Sigmoid colon (tissue), 6 donors: ENCODE measurements at regions not wholly inside any gene's neighbourhood (a gene's known extent, or its start where the extent isn't known, plus 50 kb on each side); places are given as distances from the start of the nearest gene placed in this dataset.

Experiments used
- DNase-seq: peaks from one replicate; pipeline ENCODE4 v3.0.0-alpha.2; 2019
- H3K27ac ChIP-seq, 4 donors: fragments of 200-600 bp; sonication (generic); one replicate each; pipeline ENCODE4 v1.5.1; 2016 to 2019; ENCODE audit warnings: mild to moderate bottlenecking in 1 of 4
- H3K27me3 ChIP-seq, 3 donors: fragments of 200-600 bp; sonication (generic); one replicate each; pipeline ENCODE4 v1.5.1; 2019; ENCODE audit warnings: mild to moderate bottlenecking in 1 of 3
- H3K36me3 ChIP-seq, 4 donors: fragments of 200-600 bp; sonication (generic); one replicate each; pipeline ENCODE4 v1.5.1; 2016 to 2019
- H3K4me1 ChIP-seq, 4 donors: fragments of 200-600 bp; sonication (generic); one replicate each; pipeline ENCODE4 v1.5.1; 2017 to 2019
- H3K4me3 ChIP-seq, 4 donors: fragments of 200-600 bp; sonication (generic); one replicate each; pipeline ENCODE4 v1.5.1; 2017 to 2019; ENCODE audit warnings: mild to moderate bottlenecking in 2 of 4, moderate library complexity in 1 of 4
- H3K9me3 ChIP-seq, 4 donors: fragments of 200-600 bp in 3 of 4; sonication (generic) in 3 of 4; one replicate each; pipeline versions ENCODE4 v1.5.1 to v1.6.1; 2013 to 2019
- CTCF ChIP-seq, 4 experiments: fragments of 450-650 bp in 3 of 4; fragments of 200-600 bp in 1 of 4; IDR thresholded peaks; one replicate each; pipeline ENCODE4 v1.5.1; 2016 to 2019; ENCODE audit warnings: antibody characterized with exemption in 4 of 4, mild to moderate bottlenecking in 3 of 4, moderate library complexity in 2 of 4
- EP300 ChIP-seq, 4 donors: sonication (generic); formaldehyde crosslinking; IDR thresholded peaks; one replicate each; pipeline ENCODE4 v1.6.1; 2017; ENCODE audit warnings: antibody characterized with exemption in 4 of 4
- POLR2A ChIP-seq, 2 donors: fragments of 450-650 bp; IDR thresholded peaks; one replicate each; pipeline ENCODE4 v1.6.1; 2016; ENCODE audit warnings: antibody characterized with exemption in 2 of 2, mild to moderate bottlenecking in 2 of 2, moderate library complexity in 2 of 2
- POLR2AphosphoS5 ChIP-seq, 4 donors: sonication (generic); formaldehyde crosslinking; IDR thresholded peaks; one replicate each; pipeline ENCODE4 v1.6.1; 2017; ENCODE audit warnings: antibody characterized with exemption in 4 of 4
- WGBS, 2 donors: extraction: QIAGEN DNeasy Blood & Tissue Kit; methylation state at CpG; one replicate each; pipeline ENCODE4 v1.1.7; 2013; 5-methylcytosine and 5-hydroxymethylcytosine counted together
- intact Hi-C: fragments of 100-400 bp; cut with DNase I; formaldehyde crosslinking; loops from one replicate; pipeline ENCODE4 v1.15.1; 2023
- donor health status: healthy with polysubstance abuse.
- donor health status: healthy.

GRCh38 chr3:191148131-191148530 lies 50.9 kb upstream of the OSTN start:
- no peaks in the 10 kb centered on the region for H3K4me1 ChIP-seq
- intact Hi-C loops: no loop called here
- H3K36me3 ChIP-seq: no peaks in the 10 kb centered on the region
- H3K9me3 ChIP-seq: no peaks in the 10 kb centered on the region
- TF ChIP-seq POLR2A (IDR thresholded peaks at IDR 0.05) (no peak), POLR2AphosphoS5 (IDR thresholded peaks at IDR 0.05) (no peak)
- 94 to 95% methylated on average over 1 of the region's 1 CpG for WGBS, 2 donors
- no peak overlapping the region for H3K4me3 ChIP-seq
- no peaks in the 10 kb centered on the region for H3K27me3 ChIP-seq
- DNase-seq: no peak
- no peak overlapping the region for H3K27ac ChIP-seq

GRCh38 chr3:191143224-191143623 lies 55.8 kb upstream of the OSTN start:
- Histone ChIP-seq H3K36me3 (no peaks in the 10 kb centered on the region), H3K4me1 (no peaks in the 10 kb centered on the region), H3K27me3 (no peaks in the 10 kb centered on the region), H3K4me3 (no peak overlapping the region), H3K27ac (no peak overlapping the region), H3K9me3 (no peaks in the 10 kb centered on the region)
- no peak for DNase-seq
- TF ChIP-seq CTCF (IDR thresholded peaks at IDR 0.05) (no peak), EP300 (IDR thresholded peaks at IDR 0.05) (no peak), POLR2AphosphoS5 (IDR thresholded peaks at IDR 0.05) (no peak), POLR2A (IDR thresholded peaks at IDR 0.05) (no peak)
- WGBS, 2 donors: 34 to 37% methylated on average over 1 of the region's 1 CpG
- intact Hi-C loops: no loop called here

- no peaks in the 10 kb centered on the region for H3K36me3 ChIP-seq
- intact Hi-C loops: no loop called here
- no peaks in the 10 kb centered on the region for H3K4me1 ChIP-seq
- WGBS, 2 donors: 82 to 92% methylated on average over 4 of the region's 4 CpGs
- no peaks in the 10 kb centered on the region for H3K9me3 ChIP-seq
- TF ChIP-seq POLR2AphosphoS5 (IDR thresholded peaks at IDR 0.05) (peak in 1 of 4 donors; percentile 20), EP300 (IDR thresholded peaks at IDR 0.05) (no peak), CTCF (IDR thresholded peaks at IDR 0.05) (no peak), POLR2A (IDR thresholded peaks at IDR 0.05) (no peak)
- no peak overlapping the region for H3K27ac ChIP-seq
- no peaks in the 10 kb centered on the region for H3K27me3 ChIP-seq
- DNase-seq: no peak
- no peak overlapping the region for H3K4me3 ChIP-seq
Measured at GRCh38 chr3:191141728-191142127, 57.3 kb upstream of the OSTN start.

GRCh38 chr3:191139736-191140135 lies 59.3 kb upstream of the OSTN start:
- Histone ChIP-seq H3K9me3 (no peaks in the 10 kb centered on the region), H3K27ac (no peak overlapping the region), H3K4me3 (no peak overlapping the region), H3K4me1 (no peaks in the 10 kb centered on the region), H3K36me3 (no peaks in the 10 kb centered on the region), H3K27me3 (no peaks in the 10 kb centered on the region)
- TF ChIP-seq CTCF (IDR thresholded peaks at IDR 0.05) (no peak), POLR2AphosphoS5 (IDR thresholded peaks at IDR 0.05) (no peak), EP300 (IDR thresholded peaks at IDR 0.05) (no peak), POLR2A (IDR thresholded peaks at IDR 0.05) (no peak)
- intact Hi-C loops: no loop called here
- DNase-seq: no peak
- WGBS, 2 donors: 79 to 80% methylated on average over 3 of the region's 3 CpGs

GRCh38 chr3:191138937-191139336 lies 60.1 kb upstream of the OSTN start:
- Histone ChIP-seq H3K9me3 (no peaks in the 10 kb centered on the region), H3K4me3 (no peak overlapping the region), H3K36me3 (no peaks in the 10 kb centered on the region), H3K4me1 (no peaks in the 10 kb centered on the region), H3K27me3 (no peaks in the 10 kb centered on the region), H3K27ac (no peak overlapping the region)
- TF ChIP-seq CTCF (IDR thresholded peaks at IDR 0.05): no peak
- no peak for TF ChIP-seq POLR2AphosphoS5 (IDR thresholded peaks at IDR 0.05)
- TF ChIP-seq EP300 (IDR thresholded peaks at IDR 0.05): no peak
- no peak for TF ChIP-seq POLR2A (IDR thresholded peaks at IDR 0.05)
- WGBS, 2 donors: 42 to 82% methylated on average over 1 of the region's 1 CpG
- DNase-seq: no peak
- intact Hi-C loops: no loop called here
